SK-N-MC (cell line): ENCODE measurements at regions not wholly inside any gene's neighbourhood (a gene's known extent, or its start where the extent isn't known, plus 50 kb on each side); places are given as distances from the start of the nearest gene placed in this dataset.

ENCODE experiments used
- EZH2 ChIP-seq: fragments of 200-600 bp; sonication (generic); IDR thresholded peaks from one replicate; pipeline ENCODE4 v1.6.1; 2017; ENCODE audit warnings: antibody characterized with exemption
- FOXP2 ChIP-seq: optimal IDR thresholded peaks from 2 replicates; pipeline ENCODE3; 2011; ENCODE audit warnings: mild to moderate bottlenecking, moderate library complexity; ENCODE audit not compliant: insufficient read depth; ENCODE audit errors: extremely low read length, control extremely low read depth
- POLR2AphosphoS5 ChIP-seq: IDR thresholded peaks from 2 replicates; pipeline ENCODE4 v1.6.1; 2012; ENCODE audit warnings: mild to moderate bottlenecking, low read depth, low read length, borderline replicate concordance

- TF ChIP-seq EZH2 (no peak), POLR2AphosphoS5 (no peak), FOXP2 (no peak)
These were observed 473.7 kb upstream of the LMCD1 start for GRCh38 chr3:8027954-8028353.
